GM19324 (cell line): ENCODE measurements at regions not wholly inside any gene's neighbourhood (a gene's known extent, or its start where the extent isn't known, plus 50 kb on each side); places are given as distances from the start of the nearest gene placed in this dataset.

Experiments
- ATAC-seq: cut with Tn5 transposase; IDR thresholded peaks from one replicate; pipeline ENCODE4 v1.9.1; 2021; ENCODE audit warnings: mild to moderate bottlenecking, moderate library complexity; ENCODE audit not compliant: unreplicated experiment, low FRiP score

GRCh38 chr5:15266841-15267240 is 233.1 kb upstream of the FBXL7 start:
- no peak for ATAC-seq

- ATAC-seq: no peak
These were observed 233.8 kb upstream of the FBXL7 start for GRCh38 chr5:15266229-15266628.

- no peak for ATAC-seq
These were observed 236.0 kb upstream of the FBXL7 start for GRCh38 chr5:15263942-15264341.

GRCh38 chr5:15263406-15263805 is 236.6 kb upstream of the FBXL7 start:
- no peak for ATAC-seq

- no peak for ATAC-seq
These were observed 238.5 kb upstream of the FBXL7 start for GRCh38 chr5:15261269-15261995.

- ATAC-seq: no peak
These were observed 239.4 kb upstream of the FBXL7 start for GRCh38 chr5:15260356-15261268.

- no peak for ATAC-seq
These were observed 243.5 kb upstream of the FBXL7 start for GRCh38 chr5:15256485-15256884.

- ATAC-seq: no peak
These were observed 244.4 kb upstream of the FBXL7 start for GRCh38 chr5:15255576-15255975.

GRCh38 chr5:15254607-15255006 is 245.4 kb upstream of the FBXL7 start:
- no peak for ATAC-seq

GRCh38 chr5:15252331-15252730 is 247.6 kb upstream of the FBXL7 start:
- ATAC-seq: no peak

GRCh38 chr5:15249152-15249551 is 250.8 kb upstream of the FBXL7 start:
- no peak for ATAC-seq

- ATAC-seq: no peak
These were observed 251.2 kb upstream of the FBXL7 start for GRCh38 chr5:15248731-15249130.

GRCh38 chr5:15245913-15246312 is 254.1 kb upstream of the FBXL7 start:
- no peak for ATAC-seq

GRCh38 chr5:15243301-15244020 is 256.5 kb upstream of the FBXL7 start:
- no peak for ATAC-seq

- ATAC-seq: no peak
These were observed 258.7 kb upstream of the FBXL7 start for GRCh38 chr5:15241216-15241821.

GRCh38 chr5:15238006-15238405 is 262.0 kb upstream of the FBXL7 start:
- ATAC-seq: no peak

GRCh38 chr5:15236911-15237508 is 263.0 kb upstream of the FBXL7 start:
- ATAC-seq: no peak

GRCh38 chr5:15234911-15235310 is 265.1 kb upstream of the FBXL7 start:
- no peak for ATAC-seq

GRCh38 chr5:15234366-15234765 is 265.6 kb upstream of the FBXL7 start:
- no peak for ATAC-seq

- no peak for ATAC-seq
These were observed 266.4 kb upstream of the FBXL7 start for GRCh38 chr5:15233566-15233965.
